SK-N-SH (cell line): ENCODE measurements at regions not wholly inside any gene's neighbourhood (a gene's known extent, or its start where the extent isn't known, plus 50 kb on each side); places are given as distances from the start of the nearest gene placed in this dataset.

Experiments
- CTCF ChIP-seq: fragments of 200-600 bp; sonication (generic); IDR thresholded peaks from 2 replicates; pipeline ENCODE4 v1.6.1; 2017; ENCODE audit warnings: antibody characterized with exemption, mild to moderate bottlenecking, moderate library complexity
- NFIC ChIP-seq: IDR thresholded peaks from 2 replicates; pipeline ENCODE4 v1.4.0; 2012; ENCODE audit warnings: borderline replicate concordance
- POLR2AphosphoS5 ChIP-seq: IDR thresholded peaks from 2 replicates; pipeline ENCODE4 v1.6.1; 2012; ENCODE audit warnings: low read depth, low read length

GRCh38 chr3:46130631-46131310 lies 77.3 kb downstream of the CCR1 start:
- TF ChIP-seq NFIC = no peak
- no peak for TF ChIP-seq CTCF
- no peak for TF ChIP-seq POLR2AphosphoS5
